Middle frontal gyrus (tissue), 1 donor: ENCODE measurements at regions not wholly inside any gene's neighbourhood (a gene's known extent, or its start where the extent isn't known, plus 50 kb on each side); places are given as distances from the start of the nearest gene placed in this dataset.

ENCODE experiments used
- DNase-seq: peaks from one replicate; pipeline ENCODE4 v3.0.0-alpha.2; 2015; ENCODE audit warnings: low spot score; ENCODE audit errors: extremely low spot score

DNA sequence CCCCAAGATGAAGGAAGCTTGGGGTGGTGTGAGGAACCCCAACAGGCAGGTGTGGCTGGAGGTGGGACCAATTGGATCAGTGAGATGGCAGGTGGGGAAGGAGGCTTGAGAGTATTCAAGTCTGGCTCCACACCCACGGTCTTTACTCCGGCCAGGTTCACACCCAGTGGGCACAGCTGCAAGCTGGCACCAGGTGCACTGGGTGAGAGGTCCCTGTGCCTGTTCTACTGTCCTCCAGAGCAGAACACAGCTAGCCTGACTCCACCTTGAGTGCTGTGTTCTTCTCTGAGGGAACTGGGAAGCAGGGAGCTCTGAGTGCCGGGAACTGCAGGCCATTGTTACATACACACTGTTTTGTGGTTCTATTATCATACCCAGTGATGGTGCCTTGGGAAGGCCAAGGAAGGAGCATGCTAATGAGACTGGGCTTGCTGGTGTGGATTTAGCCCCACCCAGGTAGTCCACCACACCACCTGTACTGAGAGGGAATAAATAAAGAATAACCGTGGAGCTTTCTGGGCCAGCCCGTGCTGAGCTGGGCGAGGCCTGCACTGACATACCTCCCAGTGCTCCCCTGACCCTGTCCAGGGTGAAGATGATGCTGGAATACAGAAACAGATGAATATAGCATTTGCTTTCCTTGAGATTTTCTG is 93.4 kb downstream of the ABHD5 start:
- DNase-seq = no peak

DNA sequence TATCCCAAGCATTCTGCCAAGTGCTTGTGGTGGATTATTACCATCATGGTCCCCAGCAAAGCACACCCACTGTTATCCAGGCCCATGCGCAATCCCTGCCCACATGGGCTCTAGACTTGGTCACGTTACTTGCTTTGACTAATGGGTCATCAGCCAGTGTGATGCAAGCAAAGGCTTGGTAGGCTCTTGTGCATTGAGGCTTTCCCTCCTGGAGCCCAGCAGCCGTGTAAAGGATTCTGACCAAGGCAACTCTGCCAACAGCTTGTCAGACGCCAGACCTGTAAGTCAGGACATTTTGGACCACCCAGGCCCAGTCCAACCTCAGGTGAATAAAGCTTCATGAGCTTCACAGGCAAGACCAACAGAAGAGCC is 93.9 kb downstream of the ABHD5 start:
- DNase-seq = no peak

DNA sequence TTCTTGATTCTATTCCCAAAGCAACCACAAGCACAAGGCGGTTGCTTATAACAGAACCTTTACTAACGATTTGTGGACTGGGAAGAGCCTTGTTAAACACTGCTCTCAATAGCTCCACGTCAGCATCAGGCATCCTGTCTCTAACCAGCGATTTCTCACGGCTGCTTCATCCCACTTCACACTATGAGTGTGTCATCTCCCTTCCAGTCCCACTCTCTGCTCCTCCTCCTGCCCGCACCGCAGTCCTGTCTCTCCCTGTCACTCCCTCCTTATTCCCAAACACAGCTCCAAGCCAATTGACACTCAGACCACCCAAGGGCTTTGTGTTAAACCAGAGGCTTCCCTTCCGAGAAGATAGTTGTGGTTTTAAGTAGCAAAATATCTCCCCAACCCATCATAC is 94.8 kb downstream of the ABHD5 start:
- DNase-seq = no peak

DNA sequence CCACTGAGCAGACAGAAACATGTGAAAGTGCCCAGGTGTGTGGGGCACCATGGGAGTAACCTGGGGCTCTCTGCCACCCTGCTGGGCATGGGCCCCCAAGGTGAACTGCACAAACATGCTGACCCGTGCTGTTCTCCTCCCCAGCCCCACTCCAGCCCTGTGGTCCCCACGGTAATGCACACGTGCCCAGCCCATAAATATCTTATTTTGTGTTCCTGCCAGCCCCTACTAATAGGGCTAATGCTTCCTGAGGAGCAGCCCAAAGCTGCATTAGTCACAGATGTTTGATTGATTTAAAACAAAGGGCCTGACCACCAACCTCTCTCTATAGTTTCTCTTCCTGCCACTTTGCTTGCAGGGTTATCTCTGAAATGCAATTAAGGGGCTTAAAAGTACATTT is 95.4 kb downstream of the ABHD5 start:
- DNase-seq = no peak

DNA sequence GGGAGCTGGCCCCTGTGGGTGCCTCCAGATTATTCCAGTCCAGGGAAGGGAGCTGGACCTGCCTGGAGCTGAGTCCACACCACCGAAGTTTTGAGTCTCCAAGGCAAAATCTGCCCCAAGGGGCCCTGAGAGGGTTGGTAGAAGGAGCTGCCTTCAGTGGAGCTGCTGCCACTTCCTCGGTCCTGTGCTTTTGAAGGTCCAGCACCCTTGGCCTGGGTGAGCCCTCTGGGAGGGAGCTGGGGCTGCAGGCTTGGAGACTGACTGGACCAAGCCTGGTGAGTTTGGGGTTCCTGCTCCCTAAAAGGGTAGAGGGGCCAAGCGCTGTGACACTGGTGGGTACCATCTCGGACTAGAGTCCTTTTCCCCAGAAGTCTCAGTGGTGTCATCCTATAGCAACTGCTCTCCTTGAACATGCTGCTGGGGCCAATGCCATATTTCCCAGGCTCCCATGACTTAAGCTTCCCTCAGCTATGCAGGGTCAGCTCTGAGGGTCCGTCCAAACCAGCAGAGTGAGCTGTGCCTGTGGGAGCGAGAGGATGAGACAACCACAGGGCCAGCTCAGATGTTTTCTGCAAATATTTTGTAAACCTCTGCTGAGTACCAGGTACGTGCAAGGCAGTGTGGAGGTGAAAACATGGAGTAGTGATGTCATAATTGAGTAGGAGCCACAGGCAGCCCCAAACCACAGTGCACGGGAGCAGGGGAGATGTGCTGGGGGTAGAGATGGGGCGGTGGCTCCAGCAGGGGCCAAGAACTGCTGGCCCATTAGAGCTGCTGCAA is 96.0 kb downstream of the ABHD5 start:
- no peak for DNase-seq

DNA sequence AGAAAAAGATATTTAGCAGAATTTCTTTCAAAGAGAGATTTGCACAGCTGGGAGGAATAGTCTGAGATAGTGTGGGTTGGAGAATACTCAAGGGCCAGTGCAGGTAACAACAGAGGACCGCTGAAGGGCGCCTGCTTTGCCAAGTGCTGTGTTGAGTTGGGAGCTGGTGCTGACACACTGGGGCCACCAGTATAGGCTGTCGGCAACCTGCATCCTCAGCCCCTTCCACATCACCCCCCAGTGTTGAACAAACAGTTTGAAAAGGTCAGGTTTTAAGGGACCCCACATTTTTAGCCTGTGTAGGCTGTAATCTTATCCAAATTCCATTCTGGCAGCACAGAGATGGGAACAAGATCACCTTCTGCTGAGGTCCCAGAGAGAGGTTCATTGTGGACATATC is 96.6 kb downstream of the ABHD5 start:
- no peak for DNase-seq

DNA sequence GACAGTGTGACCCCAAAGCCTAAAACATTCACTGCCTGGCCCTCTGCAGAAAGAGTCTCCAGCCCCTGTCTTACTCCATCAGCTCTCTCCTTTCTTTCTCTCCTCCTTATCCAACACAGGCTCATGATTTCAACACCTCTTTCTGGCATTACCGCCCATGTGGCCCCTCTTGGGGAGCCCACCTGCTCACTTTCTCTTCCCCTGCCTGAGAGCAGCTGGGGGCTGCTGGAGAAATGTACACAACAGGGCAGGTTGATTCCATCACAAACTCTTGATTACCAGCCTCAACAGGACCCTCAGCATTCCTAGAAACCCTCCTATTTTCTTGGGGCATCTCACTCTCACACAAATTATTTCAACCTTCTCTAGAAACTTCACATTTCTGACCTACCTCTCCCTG is 98.3 kb downstream of the ABHD5 start:
- no peak for DNase-seq

DNA sequence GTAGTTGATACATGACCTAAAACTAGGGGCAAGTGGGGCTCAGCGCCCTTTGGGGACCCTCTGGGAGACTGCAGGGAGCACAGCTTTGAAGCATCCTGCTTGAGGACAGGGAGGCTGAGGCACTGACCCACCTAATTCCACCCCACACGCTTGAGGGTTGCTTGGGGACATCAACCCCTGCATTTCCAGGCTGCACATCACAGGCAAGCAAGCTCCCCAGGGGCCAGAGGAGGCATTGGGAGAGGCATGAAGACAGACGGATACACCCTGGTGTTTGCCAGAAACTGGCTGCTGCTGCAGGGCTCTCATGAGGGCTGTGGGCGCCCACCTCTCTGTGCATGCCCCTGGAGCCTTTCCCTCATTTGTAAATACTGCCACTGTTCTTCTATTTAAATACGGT is 99.3 kb downstream of the ABHD5 start:
- no peak for DNase-seq

DNA sequence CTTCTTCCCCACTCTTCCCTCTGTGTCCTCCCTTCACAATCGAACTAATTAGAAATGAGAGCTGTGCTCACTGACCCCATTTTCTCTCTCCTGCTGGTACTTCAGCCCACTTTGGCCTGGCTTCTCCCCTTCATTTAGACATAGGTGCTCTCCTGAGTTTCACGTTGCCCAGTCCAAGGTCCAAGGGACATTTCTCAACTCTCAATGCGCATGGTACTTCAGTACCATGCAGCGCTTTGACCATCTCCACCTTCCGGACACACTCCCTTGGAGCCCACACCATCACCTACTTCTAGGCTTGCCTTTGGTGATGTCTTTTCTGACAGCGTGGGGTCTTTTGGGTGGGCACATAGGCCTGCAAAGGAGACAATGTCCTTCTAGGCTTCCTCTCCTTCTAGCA is 99.7 kb downstream of the ABHD5 start:
- DNase-seq = no peak

DNA sequence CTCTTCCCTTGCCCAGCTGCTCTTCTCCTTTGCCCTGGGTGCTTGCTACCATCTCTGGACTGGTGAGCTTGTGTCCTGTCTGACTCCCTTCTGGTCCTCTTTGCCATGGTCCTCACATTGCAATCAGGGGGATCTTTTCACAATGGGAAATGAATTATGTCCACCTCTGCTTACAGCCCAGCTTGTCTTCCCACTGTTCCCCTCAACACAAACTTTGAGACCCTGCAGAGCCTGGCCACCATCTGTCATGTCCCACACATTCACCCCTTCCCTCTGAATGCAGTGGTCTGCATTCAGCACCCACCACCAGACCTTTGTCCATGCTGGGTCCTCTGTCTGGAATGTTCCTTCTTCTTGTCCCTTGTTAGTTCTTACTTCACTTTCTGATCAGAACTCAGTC is 100.5 kb downstream of the ABHD5 start:
- no peak for DNase-seq

DNA sequence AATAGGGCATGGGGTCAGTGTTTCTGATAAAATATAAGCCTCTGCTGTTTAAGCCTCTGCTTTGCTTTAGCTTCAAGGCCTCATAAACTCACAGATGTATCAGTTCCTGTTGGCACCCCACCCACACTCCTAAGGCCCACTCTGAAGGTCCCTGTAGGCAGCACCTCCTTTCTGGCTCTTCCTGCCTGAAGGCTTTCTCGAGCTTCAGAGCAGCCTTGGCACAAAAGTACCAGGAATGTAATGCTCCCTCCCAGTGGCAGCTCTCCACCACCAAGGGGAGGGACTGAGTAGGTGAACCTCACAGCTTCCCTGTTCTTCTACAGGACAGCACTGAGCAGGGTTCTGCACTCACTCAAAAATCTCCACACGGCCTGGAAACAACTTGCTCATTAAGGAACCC is 102.2 kb downstream of the ABHD5 start:
- no peak for DNase-seq

DNA sequence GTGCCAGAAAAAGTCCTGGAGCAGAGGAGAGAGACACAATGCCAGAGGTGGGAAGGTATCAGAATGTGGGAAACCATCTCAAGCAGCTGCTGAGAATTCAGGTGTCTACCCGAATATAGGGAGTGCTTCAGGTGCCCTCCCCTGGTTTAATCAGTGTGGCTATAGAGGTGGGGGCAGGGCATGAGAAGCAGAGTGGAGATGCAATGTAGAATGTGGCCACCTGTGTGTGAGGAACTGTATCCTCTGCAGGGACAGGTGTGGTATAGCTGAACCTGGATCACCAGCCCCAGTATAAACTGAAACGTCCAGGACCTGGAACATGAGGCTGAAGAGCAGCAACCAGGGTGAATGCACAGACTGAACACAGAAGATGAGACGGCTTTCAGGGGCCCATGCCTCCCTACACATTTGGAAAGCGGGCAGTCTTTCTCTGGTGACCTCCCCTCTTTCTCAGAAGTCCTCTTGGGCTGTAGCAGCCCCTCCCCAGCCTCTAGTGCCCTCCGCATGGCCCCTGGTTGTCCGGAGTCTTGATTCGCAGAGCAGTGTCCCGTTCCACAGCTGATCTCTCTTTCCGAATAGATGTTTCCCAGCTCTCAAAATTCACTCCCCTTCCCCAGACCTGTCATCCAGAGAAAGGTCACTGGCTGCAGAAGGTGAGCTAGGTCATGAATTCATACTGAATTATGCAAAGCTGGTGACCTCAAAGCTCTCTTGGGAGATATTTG is 103.1 kb downstream of the ABHD5 start:
- no peak for DNase-seq

DNA sequence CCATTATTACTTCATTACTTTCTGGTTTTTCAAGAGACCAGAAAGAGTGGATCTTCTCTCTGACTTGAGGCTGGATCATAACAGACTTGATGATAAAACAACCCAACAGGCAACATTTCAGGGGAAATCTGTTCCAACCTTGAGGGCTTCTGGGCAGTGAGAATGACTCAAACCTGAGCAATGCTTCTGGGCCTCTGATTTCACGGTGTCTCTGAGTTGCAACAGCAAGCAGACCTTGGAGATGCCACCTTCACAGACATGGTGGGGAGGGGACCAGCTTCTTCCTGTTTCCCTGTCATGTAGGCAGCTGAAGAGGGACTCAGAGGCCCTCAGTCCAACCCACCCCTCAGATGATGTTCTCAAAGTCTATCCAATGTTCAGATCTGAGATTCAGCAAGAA is 104.0 kb downstream of the ABHD5 start:
- no peak for DNase-seq

DNA sequence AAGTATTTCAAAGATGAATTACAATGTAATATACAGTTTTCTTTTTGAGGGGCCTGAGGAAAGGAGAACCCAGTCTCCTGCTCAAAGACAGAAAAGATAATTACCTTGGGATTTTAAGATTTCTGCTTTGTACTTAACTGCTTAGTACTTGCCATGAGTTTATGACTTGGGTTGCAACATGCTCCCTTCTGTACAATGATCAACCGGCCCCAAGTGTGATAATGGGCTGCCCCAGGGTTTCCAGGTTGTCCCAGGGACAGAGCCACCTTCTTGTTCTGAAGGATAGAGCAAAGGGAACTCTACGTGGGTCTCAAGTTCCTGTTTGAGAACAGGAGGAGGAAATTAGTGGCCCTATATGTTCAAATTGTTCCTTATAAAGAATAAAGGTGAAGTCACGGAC is 104.8 kb downstream of the ABHD5 start:
- no peak for DNase-seq

DNA sequence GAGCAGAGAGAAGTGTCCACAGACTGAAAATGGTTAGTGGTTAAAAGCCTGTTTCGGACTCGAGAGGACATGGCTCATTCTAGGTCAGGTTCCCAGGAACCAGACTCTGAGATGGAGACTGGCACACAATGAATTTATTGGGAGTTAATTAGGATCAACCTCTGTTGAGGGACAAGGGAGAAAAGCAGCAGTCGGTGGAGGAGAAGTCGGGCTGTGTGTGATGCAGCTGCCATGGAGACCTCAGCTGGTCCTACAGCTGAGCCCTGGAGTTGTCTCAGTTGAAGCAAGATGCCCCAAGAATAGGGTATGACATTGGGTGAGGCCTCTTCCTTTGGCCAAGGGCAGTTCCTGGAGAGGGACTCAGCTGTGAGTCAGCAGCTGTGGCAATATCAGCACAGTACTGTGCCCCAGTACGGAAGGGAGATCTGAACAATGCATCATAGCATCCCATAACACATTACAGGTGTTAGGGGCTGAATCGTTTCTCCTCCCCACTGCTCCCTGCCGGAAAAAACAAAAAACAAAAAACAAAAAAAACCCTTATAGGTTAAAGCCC is 105.4 kb downstream of the ABHD5 start:
- DNase-seq = no peak

DNA sequence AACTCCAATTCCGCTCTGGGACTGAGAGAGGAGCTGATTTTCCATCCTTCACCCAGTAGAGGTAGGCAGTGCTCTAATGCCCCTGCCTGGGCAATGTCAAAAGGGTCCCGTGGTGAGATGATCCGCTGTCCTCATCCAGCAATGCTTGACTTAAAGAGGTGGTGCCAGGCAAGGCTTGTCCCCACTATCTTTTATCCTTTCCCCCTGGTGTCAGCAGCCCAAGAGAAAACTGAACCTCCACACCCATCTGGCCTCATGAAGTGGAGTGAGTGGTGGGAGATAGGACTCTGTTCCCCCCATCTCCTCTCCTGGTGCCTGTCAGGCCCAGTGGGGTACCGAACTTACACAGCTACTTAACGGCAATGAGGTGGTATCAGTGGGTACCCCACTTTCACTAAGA is 107.1 kb downstream of the ABHD5 start:
- DNase-seq = no peak

DNA sequence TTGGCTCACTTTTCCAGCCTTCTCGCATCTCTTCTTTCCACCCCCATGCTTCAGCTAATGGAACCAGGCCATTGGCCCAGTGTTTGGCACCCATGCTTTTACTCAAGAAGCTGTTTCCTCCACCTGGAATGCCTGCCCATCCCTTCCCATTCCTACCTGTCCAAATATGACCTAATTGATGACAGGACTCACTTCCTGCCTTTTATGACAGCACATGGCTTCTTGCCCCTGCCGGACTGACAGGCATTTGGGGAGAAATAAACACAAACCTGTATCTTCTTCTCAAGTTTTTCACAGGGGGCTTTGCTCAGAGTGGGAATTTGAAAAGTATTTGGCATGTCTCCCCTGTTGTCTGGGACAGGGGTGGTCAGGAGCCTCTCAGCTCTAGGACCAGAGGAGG is 120.1 kb downstream of the ABHD5 start:
- no peak for DNase-seq

DNA sequence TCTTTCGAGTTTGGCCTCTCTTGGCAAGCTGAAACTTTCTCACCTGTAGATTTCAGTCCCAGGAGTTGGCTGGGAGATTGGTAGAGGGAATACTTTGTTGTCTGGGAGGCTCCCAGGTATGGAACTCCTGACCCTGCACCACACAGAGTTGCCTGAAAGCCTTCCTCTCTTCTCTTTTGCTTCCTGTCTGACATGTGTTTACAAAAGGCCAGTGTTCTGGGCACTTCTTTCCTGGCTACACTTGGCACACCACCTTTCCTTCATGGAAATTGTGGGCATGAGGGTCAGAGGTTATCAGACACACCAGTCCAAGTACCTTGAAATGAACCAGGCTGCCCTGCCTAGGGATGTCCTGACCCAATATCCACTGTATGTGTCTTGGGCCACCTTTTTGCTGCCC is 123.7 kb downstream of the ABHD5 start:
- no peak for DNase-seq

DNA sequence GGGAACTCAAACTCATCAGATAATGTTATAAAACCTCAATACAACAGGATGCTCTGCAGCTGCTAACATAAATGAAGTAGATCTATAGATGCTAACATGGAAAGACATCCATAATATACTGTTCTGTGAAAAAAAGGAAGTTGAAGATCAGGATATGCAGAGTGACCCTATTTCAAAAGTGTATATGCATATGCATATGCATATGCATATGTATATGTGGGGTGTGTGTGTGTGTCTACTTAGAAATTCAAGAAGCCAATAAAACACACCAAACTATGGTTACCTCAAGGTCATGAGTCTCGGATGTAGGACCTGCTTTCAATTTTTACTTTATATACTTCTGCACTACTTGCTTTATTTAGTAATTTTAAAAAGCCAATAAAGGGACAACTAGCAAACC is 125.6 kb downstream of the ABHD5 start:
- DNase-seq = no peak

DNA sequence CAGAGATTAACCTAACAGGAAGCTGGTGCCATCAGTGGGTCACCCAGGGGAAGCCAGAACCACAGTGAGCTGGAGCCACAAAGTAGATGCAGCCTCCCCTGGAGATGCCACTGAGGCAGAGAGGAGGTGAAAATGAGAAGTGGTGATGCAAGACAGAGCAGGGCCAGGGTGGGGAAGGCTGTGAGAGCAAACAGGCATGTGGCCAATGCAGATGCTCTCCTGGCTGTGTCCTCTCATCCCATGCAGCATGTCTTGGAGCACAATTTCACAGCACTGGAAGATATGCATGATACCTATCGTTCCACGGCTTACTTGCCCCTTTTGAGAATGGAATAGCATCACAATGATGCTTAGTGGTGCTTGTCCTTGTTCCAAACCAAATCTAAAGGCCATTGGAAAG is 126.3 kb downstream of the ABHD5 start:
- DNase-seq = no peak

DNA sequence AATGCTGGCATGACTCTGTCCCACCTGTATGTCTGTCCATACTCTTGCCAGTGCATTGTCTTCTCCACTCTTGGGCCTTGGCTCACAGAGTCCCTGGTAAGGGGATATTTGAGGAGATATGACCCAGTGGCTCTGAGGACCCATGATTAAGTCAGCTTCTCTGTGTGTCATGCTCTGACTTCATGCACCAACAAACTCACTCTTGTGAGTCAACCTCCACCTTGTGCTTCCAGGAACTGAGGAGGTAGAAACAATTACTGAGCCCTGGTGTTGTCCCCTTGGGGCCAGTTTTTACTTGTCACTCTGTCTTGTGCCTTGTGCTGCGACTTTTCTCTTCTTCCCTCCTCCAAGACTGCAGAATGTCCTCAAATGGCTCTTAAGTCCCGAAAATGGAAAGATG is 127.1 kb downstream of the ABHD5 start:
- no peak for DNase-seq

DNA sequence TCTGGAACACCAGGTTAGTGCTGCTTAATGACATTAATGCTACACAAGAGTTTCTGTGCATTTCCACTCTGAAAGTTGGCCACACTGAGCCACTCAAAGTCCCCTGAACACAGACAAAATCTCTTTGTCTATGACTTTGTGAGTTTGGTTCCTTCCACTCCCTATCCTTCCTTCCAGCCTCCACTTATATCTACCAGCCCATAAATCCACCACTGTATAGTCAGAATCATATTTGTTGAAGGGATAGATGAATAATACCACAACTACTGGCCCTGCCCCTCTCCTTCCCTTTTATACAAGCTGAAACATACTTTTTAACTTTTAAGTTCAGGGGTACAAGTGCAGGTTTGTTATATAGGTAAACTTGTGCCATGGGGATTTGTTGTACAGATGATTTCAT is 127.5 kb downstream of the ABHD5 start:
- DNase-seq = no peak
